Kidney tubule cell (primary cell): ENCODE measurements at regions not wholly inside any gene's neighbourhood (a gene's known extent, or its start where the extent isn't known, plus 50 kb on each side); places are given as distances from the start of the nearest gene placed in this dataset.
A peak's percentile ranks its signal among the peaks of the same experiment; 100 is the strongest.

ENCODE experiments used
- DNase-seq: peaks from one replicate; pipeline ENCODE4 v3.0.0-alpha.2; 2018; ENCODE audit warnings: low spot score

DNA sequence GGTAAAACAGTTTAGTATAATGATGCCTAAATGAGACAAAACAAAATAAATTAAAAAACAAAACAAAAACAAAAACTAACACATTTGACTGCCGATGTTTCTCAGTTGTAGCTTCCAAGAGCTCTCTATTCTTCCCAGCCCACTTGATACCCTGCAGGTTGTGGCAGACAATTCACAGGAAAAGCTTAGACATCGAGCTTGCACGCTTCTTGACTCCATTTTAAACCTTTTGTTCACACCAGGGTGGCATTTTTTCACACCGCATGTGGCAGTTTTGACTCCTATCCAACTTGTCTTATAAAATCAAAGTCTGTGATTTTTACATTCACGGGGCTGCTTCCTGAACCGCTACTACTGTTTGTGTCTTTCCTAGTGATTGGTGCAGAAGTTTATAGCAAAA, 575.9 kb downstream of the USP25 start:
- no peak for DNase-seq

DNA sequence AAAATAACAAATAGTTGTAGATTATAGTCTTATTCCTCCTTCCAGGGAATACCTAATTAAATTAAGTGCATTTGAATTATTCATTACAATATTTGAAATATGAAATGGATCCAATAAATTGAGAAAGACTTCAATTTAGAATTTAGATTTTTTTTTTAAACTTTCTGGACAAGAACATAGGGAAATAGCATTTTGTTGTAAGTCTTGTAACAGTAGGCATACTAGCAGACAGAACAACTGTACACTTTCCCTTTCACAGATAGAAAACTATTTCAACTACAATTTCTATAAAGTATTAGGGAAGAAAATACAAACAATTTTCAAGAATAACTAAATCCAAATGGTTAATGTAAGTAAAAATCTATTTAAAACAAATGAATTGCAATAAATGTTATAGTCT, 577.5 kb downstream of the USP25 start:
- no peak for DNase-seq

DNA sequence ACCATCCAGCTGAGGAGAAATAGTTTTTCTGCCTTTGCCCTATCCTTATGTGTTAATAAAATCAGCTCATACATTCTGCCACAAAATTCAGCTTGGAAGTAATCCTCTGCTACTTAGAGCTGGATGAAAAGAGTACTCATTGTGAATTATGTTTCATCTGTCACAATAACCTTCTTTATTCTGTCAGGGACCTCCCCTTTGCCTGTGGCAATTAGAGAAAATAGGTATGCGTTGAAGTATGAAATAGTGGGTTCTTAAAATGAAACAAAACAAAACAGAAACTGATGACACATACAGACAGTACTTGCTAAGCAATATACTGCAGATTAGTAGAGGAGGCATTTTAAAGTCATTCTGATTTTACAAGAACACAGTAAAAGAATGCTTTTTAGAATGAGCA, 578.5 kb downstream of the USP25 start:
- peak; percentile 14 for DNase-seq

DNA sequence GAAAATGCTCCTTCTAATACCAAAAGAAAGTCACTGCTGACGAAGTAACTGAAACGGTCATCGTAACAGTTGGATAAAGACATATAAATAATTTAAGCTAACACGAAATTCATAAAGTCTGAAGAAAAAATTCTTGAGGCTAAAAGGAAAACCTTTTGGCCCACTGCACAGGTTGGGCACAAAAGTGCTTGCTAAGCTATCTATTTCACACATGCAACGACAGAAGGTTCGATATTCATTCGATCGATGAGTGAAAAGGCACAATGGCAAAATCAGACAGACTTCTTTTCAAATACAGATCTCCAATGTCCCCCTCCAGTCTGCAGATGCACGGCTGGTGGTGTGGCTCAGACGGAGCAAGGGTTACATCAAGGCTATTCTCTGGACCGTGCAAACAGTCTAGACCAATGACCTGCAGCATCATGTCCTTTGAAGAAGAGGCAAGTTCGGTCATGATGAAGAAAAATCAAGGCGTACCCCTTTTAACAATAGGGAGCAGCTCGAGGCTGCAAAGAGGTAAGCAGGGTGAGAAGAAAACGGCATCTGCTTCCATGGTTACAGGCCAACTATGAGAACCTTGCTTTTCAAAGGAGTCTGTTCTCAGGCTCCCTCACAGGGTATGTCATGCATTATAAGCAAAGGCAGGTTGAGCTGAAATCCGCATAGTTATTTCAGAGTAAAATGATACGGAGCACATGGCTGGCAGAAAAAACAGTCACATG, 579.6 kb downstream of the USP25 start:
- no peak for DNase-seq

DNA sequence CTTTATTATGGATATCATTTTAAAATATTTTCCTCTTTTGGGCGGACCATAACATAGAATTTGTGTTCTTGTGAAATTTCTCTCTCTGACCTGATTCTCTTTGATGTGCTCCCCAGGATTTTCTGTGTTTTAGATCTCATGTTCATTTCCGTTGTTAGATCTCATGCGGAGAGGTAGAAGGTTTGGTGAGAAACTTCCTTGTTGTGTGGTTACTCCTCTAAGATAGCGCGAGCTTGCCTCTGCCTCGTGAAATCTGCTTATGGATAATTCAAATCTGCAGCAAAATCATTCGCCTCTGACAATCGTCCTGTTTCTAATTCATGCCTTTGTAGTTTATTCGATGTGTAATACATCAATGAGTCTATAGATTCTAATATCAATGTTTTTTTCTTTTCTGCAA, 580.4 kb downstream of the USP25 start:
- DNase-seq = no peak

DNA sequence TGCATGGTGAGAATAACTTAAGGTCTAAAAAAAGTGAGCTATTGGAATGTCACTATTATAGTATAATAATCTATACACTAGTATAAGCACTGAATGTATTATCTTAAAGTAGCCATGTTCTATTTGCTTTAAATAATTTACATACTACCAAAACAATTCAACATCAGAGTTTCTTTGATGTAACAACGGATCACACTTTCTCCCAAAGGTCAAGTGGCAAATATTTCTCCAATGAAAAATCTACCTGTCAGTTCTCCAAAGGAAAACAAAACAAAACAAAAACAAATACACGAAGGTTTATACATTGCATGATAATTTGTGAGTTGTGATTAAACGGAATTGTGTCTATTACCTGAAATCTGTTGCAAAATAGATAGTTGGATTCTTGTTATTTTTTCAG, 581.4 kb downstream of the USP25 start:
- no peak for DNase-seq

DNA sequence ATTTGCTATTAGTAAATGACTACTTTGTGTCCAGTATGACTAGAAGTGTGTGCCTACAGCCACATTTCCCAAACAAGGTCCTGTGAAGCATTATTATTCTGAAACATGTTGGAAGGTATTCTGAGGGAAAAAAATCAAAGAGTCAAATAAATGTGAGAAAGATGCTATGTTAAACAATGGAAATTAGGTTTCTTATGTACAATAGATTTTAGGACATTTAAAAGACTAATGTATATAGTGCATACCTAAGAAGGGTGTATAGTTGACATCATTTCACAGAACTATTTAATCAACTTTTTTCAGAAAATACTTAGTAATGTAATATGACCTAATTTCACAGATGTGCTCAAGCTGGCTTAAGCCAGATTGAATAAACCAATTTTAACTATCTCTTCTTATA, 582.5 kb downstream of the USP25 start:
- no peak for DNase-seq

DNA sequence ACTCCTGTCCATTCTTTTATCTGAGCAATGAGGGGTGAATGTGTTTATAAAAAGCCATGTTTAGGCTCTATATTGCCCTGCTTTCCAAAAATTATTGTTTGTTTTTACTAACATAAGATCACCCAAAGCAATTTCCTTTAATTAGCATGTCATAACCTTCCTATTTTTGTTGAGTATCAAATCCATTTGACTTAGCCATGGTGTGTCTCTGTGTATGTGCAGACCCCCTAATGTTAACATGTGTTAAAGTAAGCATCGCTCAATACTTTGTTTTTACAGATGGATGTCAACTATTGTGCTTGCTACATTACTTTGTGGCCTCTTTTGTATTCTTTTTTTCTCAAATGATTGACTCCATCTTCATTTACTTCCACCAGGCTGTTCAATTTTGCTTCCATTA, 585.4 kb downstream of the USP25 start:
- DNase-seq = no peak

DNA sequence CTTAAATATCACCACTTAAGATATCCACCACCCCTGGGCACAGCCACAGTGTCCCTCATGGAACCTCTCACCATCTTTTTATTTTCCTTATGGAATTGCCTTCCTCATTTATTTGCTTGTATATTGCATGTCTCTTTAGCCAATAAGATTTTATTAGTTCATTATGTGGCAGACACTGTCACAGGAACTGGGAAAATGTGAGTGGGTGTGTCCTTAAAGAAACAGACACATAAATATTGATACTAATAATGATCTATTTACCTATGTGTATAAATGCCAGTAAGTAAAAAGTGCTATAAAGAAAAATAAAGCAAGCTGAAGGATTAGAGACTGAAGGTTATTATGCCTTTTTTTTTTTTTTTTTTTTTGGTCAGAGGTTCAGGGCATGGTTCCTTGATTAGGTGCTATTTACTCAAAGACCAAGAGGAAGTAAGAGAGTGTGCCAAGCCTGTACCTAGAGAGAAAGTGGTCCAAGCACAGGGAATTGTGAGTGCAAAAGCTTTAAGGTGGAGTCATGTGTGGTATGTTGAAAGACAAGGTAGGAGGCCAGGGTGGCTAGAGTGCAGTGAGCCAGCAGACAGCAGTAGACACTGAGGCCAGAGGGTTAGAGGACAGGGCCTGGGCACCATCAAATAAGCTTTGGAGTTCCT, 589.0 kb downstream of the USP25 start:
- DNase-seq = no peak

DNA sequence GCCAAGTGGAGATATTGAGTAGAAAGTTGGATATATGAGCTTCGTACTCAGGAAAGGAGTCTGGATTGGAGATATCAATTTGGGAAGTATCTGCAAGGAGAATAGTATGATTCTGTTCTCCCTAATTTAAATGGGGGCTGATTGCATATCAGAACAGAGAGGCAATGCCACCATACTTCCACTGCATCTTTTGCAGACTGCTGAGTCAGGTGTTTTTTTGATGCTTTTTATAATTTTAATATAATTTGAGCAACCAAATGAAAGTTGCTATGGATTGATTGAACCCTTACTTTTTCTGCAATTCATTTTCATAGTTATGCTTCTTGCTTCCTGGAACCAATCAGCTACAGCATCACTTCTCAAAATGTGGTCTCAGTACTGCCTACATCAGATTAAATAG, 590.3 kb downstream of the USP25 start:
- DNase-seq = no peak

DNA sequence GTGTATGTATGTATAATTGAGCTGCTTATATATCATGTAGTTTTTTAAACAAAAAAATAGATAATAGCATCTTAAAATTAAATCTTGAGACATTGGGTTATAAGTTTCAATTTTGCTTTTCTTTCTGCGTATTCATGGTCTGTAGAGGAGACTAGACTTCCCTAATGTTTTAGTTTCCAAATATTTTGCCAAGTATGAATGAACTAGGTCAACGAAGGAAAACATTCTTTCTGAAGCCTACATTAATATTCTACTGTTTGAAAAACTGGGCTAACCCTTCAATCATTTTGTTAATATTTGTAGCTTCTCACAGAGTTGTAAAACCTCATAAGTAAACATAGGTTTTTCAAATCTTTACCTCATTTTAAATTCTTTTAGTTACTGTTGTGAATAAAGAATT, 592.7 kb downstream of the USP25 start:
- no peak for DNase-seq

DNA sequence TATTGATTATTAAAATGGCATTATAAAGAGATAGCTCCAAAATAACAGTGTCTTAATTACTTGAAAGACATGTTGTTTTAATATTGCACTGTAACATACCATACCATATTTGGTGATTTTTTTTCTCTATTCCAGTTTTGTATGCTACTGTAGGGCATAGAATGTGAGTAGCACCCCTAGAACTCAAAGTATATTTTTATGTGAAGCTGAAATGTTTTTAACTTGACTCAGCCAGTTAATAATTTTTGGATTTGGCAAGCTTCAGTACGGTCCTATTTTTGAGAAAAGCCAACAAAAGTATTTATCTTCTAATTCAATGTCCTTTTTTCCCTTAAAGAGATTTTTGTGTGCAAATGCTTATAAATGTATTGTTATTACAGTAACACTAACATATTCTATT, 593.8 kb downstream of the USP25 start:
- DNase-seq = peak; percentile 33

DNA sequence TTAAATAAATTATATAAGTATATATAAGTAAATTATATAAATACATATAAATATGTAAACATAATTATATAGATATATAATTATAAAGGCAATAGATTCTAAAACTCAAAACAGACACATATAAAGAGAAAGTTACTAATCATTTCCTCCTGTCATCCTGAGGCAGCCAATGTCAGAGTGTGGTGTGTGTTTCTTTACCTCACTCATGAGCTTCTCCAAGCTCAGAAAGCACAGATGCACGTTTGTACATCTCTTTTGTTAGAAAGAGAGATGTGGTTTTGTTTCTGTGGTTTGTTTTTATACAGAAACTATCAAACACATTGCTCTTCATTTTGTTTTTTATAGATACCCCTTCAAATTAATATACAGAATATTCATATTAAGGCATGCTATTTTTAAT, 594.8 kb downstream of the USP25 start:
- no peak for DNase-seq

DNA sequence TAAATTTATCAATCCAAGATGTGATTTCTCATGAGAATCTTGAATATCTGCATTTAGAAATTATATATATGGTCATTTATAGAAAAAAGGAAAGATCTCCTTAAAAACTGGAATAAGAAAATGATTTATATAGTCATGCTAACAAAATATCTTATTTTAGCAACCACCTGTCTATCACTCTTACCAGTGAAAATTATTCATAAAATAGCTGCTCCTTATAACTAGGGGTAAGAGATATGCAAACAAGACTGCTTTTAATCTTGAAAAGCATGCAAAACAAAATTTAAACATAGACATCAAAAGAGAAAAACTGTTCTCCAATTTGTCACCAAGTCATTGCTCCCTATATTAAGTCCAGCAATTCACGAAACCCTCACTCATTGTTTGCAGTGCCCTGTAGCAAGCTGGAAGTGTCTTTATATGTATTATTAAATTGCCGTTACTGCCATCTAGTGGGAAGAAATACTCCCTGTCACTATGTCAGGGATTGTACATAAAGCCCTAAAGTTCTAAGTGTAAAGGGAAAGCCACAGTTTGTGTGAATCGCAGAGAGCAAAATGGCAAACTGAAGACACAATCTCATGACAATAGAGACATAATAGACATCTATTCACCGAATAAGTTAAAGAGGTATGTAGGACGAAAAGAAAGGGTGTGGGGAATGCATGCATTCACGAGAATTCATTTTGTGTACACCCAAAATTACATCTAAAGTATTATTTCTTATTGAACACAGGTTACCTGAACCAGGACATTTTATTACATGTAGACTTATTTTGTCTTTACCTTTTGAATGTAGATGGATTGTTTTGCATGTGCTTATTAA, 600.5 kb downstream of the USP25 start:
- DNase-seq = peak; percentile 75

DNA sequence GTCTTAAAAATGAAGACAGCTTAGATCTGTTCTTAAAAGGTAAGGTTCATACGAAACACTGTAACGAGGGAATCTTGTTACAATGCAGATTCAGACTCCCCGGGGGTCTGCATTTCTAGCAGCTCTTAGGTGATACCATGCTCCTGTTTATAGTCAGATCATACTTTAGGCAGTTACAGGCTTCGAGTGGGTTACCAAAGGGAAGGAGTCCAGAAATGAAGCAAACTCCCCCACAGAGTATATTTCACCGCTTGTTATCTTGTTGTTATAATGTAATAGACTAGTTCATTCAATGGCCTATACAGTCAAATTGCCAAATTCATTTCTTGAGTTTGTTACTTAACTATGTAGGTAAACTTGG, 601.1 kb downstream of the USP25 start:
- no peak for DNase-seq

DNA sequence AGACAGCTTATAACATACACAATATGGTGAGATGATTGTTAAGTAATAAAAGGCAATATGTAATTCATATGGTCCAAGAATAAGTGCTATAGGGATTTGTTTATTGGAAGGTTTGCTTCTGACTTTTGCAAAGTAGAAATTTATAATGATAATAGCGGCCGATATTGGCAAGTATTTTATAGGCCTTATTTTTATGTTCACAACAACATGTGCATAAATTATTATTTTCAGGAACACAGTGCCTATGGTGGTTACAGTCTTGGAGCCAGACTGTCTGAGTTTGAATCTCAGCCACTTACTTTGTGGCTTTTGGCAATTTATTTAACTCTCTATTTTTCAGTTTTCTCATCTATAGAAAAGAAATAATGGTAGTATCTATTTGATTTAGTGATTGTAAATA, 607.5 kb downstream of the USP25 start:
- DNase-seq = no peak

DNA sequence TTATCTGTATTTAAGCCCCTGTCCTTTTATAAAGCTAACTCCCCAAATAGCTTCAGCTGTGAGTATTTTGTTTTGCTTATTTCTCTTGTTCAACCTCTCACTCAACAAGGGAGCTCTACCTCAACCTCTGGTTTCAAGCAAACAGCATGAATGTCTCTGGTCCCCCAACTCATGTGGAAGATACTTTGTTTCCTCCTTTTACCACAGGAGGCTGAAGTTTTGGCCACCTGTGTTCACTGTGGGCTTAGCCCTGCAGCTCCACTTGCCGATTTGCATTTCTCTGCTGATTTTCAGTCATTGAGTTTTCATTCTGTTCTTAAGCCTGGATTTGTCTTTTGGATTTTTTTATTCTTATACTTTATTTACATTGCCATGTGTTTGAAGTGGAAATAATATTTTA, 613.1 kb downstream of the USP25 start:
- no peak for DNase-seq

DNA sequence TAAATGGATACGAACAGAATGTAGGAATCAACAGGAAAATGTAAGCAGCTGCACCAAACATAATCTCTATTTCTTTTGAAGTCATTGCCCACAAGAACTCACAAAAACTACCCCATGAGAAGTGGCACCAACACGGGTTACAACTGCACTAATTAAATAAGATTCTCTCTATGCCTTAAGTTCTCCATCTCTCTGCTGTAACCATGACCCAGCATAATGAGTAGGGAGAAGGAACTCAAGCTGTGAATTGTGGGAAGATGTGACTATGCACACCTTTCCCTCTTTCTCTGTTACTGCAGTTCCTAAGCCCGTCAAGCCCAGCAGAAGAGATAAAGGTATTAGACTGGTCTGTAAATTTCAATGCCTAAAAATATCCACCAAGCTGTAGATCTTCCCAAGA, 614.0 kb downstream of the USP25 start:
- DNase-seq = no peak

DNA sequence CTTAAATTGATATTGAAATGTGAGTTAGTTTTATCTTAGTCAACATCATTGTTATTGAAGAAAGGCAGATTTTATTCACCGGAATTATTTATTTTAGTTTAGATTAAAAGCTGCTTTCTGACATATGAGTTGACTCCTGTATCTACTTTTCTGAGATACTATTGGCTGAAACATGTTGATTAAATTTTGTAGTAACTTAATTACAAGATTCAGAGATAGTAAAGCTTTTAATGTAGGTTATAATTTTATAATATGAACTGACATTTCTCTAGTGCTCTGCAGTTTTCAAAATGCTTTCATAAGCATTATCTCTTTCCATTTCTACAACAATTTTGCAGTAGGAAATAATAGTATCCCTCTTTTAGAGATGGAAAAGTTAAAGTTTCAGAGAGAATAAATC, 616.0 kb downstream of the USP25 start:
- DNase-seq = no peak

DNA sequence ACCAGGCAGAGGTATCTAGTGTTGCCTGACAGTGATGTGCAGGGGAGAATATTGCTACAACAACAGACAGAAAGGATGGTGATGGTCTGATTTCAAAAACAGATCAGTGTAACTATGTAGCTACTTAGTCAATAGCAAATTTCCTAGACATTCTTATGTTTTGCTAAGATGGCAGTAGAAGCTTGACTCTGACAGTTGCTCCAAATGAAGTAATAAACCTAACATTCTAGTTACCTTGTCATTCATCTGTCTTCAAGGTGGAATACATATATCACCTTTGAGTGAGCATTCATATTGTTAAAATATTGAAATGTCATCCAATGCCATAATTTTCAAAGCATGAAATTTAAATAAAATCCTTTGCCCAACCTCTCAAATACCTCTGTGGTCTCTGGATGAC, 617.4 kb downstream of the USP25 start:
- DNase-seq = no peak

DNA sequence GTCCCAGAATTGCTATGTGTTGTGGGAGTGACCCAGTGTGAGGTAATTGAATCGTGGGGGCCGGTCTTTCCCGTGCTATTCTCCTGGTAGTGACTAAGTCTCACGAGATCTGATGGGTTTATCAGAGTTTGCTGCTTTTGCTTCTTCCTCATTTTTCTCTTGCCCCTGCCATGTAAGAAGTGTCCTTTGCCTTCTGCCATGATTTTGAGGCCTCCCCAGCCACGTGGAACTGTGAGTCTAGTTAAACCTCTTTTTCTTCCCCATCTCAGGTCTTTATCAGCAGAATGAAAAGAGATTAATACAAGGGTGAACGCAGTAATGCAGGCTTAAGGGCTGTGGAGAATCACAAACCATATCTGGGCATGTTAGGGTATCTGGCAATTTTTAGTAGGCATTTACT, 624.0 kb downstream of the USP25 start:
- no peak for DNase-seq

DNA sequence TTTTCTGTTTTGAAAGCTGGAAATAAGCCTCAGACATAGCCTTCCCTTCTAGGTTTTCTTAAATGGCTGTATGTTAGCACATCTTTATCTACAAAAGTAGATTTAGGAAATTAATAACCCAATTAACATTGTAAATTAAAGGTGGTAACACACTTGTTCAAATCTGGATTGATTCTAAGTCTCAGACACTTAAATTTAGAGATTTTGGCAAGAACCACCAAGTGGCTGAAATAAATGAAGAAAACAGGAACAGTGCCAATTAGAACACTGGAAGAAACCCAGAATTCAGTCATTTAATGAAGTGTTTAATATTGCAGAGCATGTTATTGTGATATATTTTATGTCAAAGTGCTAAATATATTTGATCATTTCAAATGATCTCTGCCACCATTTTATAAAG, 628.2 kb downstream of the USP25 start:
- no peak for DNase-seq

DNA sequence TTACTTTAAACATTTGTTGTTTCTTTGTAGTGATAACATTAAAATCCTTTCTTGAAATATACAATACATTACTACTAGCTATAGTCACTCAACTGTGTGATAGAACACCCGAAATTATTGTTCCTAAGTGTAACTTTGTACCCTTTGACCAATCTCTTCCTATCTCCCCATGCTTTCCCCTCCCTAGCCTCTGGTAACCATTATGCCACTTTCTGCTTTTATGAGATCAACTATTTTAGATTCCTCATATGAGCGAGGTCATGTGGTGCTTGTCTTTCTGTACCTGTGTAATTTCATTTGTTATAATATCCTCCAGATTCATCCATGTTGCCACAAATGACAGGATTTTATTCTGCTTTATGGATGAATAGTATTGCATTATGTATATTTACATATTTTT, 629.0 kb downstream of the USP25 start:
- DNase-seq = no peak
